GM10266 (cell line): ENCODE measurements at regions not wholly inside any gene's neighbourhood (a gene's known extent, or its start where the extent isn't known, plus 50 kb on each side); places are given as distances from the start of the nearest gene placed in this dataset.

Experiments
- DNase-seq: peaks from one replicate; pipeline ENCODE4 v3.0.0; 2012; ENCODE audit errors: extremely low spot score
- CTCF ChIP-seq: IDR thresholded peaks from 2 replicates; pipeline ENCODE4 v1.5.1; 2012; ENCODE audit warnings: mild to moderate bottlenecking, low read depth; ENCODE audit not compliant: control insufficient read depth, insufficient read depth; ENCODE audit errors: missing control alignments

DNA sequence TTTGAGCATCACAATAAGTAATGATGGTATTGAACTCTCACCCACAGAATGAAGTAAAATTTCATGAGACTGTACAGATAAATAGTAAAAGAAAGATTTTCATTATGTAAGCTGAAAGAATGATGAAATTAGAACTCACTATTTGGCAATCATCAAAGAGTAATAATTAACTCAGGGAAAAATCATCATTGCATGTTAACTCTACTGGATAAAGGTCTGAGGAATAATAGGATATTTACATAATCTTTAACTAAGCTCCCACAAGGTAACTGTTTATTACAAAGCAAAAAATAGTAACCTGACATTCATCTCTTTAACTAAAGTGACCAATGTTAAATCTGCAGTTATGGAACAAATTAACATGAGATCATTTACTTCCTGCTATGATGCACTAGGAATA lies 739.9 kb downstream of the FAM181B start:
- DNase-seq = no peak
- no peak for TF ChIP-seq CTCF

GRCh38 chr11:81990659-81991443 lies 742.8 kb downstream of the FAM181B start:
- DNase-seq = no peak
- no peak for TF ChIP-seq CTCF

DNA sequence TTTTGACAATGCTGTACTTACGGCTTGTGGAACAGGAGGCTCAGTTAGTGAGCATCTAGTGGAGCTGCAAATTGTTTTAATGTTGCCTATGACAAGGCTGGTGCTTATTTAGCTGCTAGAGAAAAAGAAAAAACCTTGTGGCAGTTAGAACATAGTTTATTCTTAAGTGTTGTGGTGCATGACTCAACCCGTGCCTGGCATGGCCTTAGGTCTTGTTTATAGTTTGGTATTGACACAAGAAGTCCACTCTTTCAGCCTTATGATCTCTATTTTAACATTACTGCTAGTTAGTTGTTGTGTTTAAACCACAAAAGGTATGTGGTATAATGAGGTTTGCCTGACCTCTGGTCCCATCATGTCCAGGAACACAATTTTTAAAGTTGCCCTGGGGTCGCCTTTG lies 744.6 kb downstream of the FAM181B start:
- DNase-seq = no peak
- TF ChIP-seq CTCF = no peak

DNA sequence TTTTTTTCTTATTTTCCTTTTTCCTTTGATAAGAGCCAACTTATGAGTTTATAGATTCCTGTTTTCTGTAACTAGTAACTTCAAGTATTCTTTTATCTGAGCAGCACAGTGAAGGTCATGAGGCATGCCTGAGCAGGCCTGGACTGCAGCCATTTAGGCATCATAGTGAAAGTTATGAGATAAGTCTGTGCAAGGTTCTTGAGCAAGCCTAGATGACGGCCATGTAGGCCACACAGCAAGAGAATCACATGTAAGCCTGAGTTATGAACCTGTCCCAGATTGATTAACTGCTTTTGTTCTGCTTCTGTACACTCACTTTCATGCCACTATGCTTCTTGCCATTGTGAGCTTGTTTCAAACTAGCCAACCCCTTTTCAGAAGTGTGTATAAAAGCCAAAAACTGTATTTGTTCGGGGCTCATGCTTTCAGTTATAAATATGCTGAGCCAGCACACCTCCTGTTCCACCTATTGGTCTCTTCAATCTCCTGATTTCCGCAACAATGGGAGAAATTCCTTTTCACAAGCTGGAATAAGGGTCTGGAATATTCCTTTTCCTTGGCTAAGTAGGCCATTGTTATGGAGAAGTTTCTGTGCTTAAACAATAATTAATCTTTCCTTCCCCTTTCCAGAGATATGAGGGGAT lies 745.7 kb downstream of the FAM181B start:
- TF ChIP-seq CTCF = no peak
- DNase-seq = peak; percentile 33

DNA sequence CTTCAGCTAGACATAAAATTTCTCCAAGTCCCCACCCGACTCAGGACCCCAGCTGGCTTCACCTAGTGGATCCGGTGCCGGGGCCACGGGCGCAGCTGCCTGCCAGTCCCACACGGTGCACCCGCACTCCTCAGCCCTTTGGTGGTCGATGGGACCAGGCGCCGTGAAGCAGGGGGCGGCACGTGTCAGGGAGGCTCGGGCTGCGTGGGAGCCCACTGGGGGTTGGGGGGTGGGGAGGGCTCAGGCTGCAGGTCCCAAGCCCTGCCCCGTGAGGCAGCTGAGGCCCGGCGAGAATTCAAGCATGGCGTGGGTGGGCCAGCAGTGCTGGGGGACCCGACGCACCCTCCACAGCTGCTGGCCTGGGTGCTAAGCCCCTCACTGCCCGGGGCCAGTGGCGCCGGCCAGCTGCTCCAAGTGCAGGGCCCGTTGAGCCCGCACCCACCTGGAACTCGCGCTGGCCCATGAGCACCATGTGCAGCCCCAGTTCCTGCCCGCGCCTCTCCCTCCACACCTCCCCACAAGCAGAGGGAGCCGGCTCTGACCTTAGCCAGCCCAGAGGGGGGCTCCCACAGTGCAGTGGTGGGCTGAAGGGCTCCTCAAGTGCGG lies 747.0 kb downstream of the FAM181B start:
- no peak for TF ChIP-seq CTCF
- DNase-seq = no peak

DNA sequence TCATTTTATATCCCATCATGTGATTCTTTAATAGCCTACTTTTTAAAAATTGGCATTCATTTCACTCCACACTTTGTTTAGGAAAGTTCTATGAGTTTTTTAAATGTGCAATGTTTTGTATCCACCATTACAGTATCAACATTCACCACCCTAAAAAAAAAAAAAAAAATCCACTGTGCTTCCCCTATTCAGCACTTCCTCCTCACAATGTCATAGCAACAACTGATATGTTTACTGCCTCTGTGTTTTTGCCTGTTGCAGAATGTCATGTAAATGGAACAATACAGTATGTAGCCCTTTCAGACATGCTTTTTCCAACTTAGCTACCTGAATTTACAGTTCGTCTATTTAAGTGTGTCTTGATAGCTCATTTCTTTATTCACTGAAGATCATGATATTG lies 754.2 kb downstream of the FAM181B start:
- TF ChIP-seq CTCF = no peak
- no peak for DNase-seq
